GM21367 (cell line): ENCODE measurements at regions not wholly inside any gene's neighbourhood (a gene's known extent, or its start where the extent isn't known, plus 50 kb on each side); places are given as distances from the start of the nearest gene placed in this dataset.

ENCODE experiments used
- ATAC-seq: cut with Tn5 transposase; IDR thresholded peaks from one replicate; pipeline ENCODE4 v1.9.1; 2021; ENCODE audit not compliant: unreplicated experiment

GRCh38 chr6:74956559-74957428, 249.1 kb downstream of the COL12A1 start:
- no peak for ATAC-seq

GRCh38 chr6:74953708-74954107, 252.1 kb downstream of the COL12A1 start:
- no peak for ATAC-seq

GRCh38 chr6:74946961-74947360, 258.9 kb downstream of the COL12A1 start:
- ATAC-seq: no peak

- ATAC-seq: no peak
These were observed 263.7 kb downstream of the COL12A1 start for GRCh38 chr6:74942130-74942529.

- no peak for ATAC-seq
These were observed 264.4 kb downstream of the COL12A1 start for GRCh38 chr6:74941424-74941823.

GRCh38 chr6:74939721-74940620, 265.9 kb downstream of the COL12A1 start:
- no peak for ATAC-seq

GRCh38 chr6:74939151-74939708, 266.6 kb downstream of the COL12A1 start:
- ATAC-seq: no peak

- no peak for ATAC-seq
These were observed 267.9 kb downstream of the COL12A1 start for GRCh38 chr6:74937936-74938335.

- no peak for ATAC-seq
These were observed 269.0 kb downstream of the COL12A1 start for GRCh38 chr6:74936886-74937285.

- ATAC-seq: no peak
These were observed 273.5 kb downstream of the COL12A1 start for GRCh38 chr6:74932232-74932888.

- no peak for ATAC-seq
These were observed 274.3 kb downstream of the COL12A1 start for GRCh38 chr6:74931558-74931957.

- no peak for ATAC-seq
These were observed 277.6 kb downstream of the COL12A1 start for GRCh38 chr6:74928203-74928602.

GRCh38 chr6:74927299-74927698, 278.6 kb downstream of the COL12A1 start:
- no peak for ATAC-seq

GRCh38 chr6:74925683-74926082, 280.2 kb downstream of the COL12A1 start:
- ATAC-seq: peak; percentile 72

- ATAC-seq: no peak
These were observed 291.0 kb downstream of the COL12A1 start for GRCh38 chr6:74914888-74915287.

GRCh38 chr6:74912234-74912633, 293.6 kb downstream of the COL12A1 start:
- ATAC-seq: no peak

- no peak for ATAC-seq
These were observed 303.0 kb downstream of the COL12A1 start for GRCh38 chr6:74902846-74903245.

GRCh38 chr6:74902089-74902488, 303.8 kb downstream of the COL12A1 start:
- no peak for ATAC-seq

GRCh38 chr6:74901576-74901975, 304.3 kb downstream of the COL12A1 start:
- no peak for ATAC-seq

- no peak for ATAC-seq
These were observed 306.4 kb downstream of the COL12A1 start for GRCh38 chr6:74899416-74899815.

GRCh38 chr6:74892091-74892490, 313.8 kb downstream of the COL12A1 start:
- ATAC-seq: no peak
